Raji (cell line): ENCODE measurements at regions not wholly inside any gene's neighbourhood (a gene's known extent, or its start where the extent isn't known, plus 50 kb on each side); places are given as distances from the start of the nearest gene placed in this dataset.

Experiments
- POLR2A ChIP-seq: IDR thresholded peaks from 2 replicates; pipeline ENCODE4 v1.6.1; 2011; ENCODE audit warnings: low read depth, low read length, control low read depth; ENCODE audit not compliant: insufficient read depth

- no peak for TF ChIP-seq POLR2A
Measured at GRCh38 chr22:49242480-49242879, 585.2 kb downstream of the BRD1 start.

- no peak for TF ChIP-seq POLR2A
Measured at GRCh38 chr22:49241174-49241851, 586.4 kb downstream of the BRD1 start.

DNA sequence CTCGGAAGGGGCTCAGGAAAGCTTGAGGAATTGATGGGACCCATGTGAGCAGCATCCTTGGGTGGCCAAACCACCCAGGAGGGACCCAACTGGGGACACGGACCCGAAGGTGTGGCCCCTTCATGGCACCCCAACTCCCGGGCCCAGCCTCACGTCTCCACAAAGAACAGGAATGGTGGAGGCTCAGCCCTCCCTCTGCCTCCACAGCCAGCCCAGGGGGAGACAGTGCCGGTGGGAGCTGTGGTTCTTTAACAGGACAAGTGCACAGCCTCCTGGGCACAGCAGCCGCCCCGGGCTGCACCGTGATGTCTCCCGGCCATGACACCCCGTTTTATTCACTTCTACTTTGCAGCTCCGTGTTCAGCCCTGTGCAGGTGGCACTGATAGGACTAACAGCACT, 587.2 kb downstream of the BRD1 start:
- TF ChIP-seq POLR2A = no peak

GRCh38 chr22:49240016-49240380, 587.7 kb downstream of the BRD1 start:
- no peak for TF ChIP-seq POLR2A

DNA sequence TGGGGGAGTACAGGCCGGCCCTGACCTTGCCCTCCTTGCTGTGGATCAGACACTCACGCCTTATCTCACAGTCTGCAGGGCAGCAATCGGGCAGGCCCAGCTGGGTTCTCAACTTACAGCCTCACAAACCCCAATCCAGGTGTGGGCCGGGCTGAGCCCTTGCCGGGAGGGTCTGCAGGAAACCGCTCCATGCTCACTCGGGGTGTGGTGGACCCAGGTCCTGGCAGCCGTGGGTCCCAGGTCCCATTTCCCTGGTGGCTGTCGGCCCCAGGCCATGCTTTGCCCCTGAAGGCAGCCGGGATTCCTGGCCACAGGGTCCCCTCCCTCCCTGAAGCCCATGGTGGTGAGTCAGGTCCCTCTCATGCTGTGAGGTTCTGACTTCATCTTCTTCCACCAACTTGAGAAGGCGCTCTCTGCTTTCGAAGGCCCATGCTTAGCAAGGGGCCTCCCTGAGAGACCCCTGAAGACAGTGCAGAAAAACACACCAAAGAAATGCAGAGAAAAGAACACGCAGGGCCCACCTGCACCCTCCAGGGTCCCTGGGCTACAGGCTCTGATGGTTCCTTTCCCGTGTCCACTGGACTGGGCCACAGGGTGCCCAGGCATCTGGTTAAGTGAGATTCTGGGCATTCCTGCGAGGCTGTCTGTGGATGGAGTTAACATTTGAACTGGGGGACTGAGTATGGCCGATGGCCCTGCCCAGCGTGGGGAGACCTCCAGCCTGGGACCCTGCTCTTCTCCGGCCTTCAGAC, 588.2 kb downstream of the BRD1 start:
- TF ChIP-seq POLR2A = no peak

- TF ChIP-seq POLR2A = no peak
Measured at GRCh38 chr22:49238181-49239141, 589.2 kb downstream of the BRD1 start.

DNA sequence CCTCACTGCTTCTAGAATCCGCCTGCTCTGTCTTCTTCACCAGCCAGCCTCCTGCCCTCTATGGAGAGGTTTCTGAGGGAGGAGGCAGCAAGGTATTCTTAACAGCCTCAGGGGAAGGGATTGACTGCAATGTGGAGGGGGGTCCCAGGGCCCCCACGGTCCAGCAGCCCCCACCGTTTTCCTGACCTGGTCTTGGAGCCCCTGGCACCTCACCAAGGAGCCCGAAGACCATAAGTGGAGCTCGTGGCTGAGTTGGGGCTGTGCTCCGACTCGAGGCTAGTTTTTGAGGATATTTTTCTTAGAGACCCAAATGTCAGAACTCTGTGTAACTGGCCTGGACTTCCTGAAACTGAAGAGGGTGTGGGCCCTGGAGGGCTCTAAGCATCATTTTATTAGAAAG, 590.0 kb downstream of the BRD1 start:
- no peak for TF ChIP-seq POLR2A

GRCh38 chr22:49237279-49237678, 590.4 kb downstream of the BRD1 start:
- no peak for TF ChIP-seq POLR2A

GRCh38 chr22:49236541-49237075, 591.1 kb downstream of the BRD1 start:
- no peak for TF ChIP-seq POLR2A

DNA sequence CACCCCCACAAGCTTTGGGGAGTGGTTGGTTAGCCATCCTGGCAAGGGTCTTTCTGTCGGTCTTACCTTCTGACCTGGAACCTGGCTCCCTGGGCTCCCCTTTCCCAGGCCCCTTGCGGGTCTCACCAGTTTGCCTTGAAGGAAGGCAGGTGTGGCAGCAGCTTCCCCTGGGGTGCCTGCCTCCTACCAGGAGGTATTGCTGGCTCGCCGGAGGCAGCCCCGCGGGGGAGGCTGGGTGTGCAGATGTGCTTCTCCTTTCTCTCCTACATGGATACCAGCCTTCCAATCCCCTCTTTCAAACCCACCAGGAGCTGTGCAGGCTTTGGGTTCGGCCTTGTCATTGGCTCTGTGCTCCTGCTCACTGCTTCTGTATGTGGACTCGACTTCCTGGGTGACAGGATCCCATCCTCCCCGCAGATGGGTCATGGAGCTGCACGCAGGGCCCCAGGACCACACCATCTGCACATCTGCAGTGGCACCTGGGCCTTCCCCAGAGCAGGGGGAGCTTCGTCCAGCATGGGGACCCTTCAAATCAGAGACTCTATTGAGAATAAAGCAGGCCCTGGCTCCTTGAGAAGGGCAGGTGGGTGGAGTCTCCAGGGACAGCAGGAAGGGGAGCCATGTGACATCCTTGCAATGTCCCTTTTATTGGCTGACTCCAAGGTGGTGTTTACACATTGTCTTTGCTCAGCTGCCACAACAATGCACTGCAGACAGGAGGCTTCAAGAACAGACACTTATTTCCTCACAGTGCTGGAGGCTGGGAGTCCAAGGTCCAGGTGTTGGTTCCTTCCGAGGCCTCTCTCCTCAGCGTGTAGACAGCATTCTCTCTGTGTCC, 592.0 kb downstream of the BRD1 start:
- no peak for TF ChIP-seq POLR2A

DNA sequence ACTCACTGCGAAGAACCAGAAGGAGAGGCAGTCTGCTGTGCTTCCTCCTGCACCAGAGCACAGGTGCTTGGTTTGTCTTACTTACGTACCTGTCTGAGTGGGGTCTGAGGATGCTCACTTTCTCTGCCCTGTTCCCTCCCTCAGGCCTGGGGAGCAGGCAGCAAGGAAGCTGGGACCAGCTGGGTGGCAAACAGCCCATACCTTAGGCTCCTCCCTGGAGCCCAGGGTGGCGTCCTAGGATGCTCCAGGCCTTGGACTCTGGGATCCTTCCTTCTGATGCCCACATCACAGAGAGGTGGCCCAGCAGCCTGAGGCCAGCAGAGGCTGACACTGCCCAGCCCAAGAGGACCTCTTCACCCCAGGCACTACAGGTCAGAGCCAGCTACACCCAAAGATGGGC, 593.2 kb downstream of the BRD1 start:
- TF ChIP-seq POLR2A = no peak

DNA sequence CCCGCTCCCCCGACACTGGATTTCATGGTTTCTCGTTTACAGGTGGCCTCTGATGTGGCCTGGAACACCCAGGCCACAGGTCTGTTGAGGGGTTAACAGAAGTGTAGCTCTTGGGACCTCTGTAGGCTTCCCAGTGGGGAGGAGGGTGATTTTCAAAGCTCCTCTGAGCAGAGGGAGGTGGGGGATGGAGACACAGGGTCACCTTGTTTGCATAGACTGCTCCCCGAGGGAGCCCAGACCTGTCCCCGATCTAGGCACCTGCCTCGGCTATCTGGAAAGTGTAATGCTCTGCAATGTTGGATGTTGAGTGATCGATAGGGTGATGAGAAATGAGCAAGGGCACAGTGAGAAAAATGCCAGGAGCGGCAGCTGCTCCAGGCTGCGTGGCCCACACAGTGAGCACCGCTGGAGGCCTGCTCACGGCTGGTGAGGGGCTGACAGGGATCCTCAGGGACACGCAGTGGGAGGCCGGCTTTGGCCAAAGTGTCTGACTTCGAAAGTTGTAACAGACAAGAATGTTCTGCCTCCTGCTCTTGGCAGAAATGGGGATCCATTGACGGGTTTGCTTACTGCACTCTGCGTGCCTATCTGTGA, 594.1 kb downstream of the BRD1 start:
- TF ChIP-seq POLR2A = no peak

GRCh38 chr22:49232319-49233067, 595.2 kb downstream of the BRD1 start:
- no peak for TF ChIP-seq POLR2A
